ENCODE measurements at regions not wholly inside any gene's neighbourhood (a gene's known extent, or its start where the extent isn't known, plus 50 kb on each side); places are given as distances from the start of the nearest gene placed in this dataset.
"Not testable (repeated sequence)": the region's sequence is repeated elsewhere in the genome, so short reads cannot be mapped to it uniquely, and the experiment has no call there.

GRCh38 chr4:126455865-126456264, 1141.1 kb downstream of the FAT4 start:
- DNase-seq, result no peak
- in situ Hi-C loops (cut with MboI; ENCODE audit: low pct_unique_long_range_greater_than_20kb, low sequenced_read_pairs), result no loop called here

GRCh38 chr4:126458993-126459392, 1144.2 kb downstream of the FAT4 start:
- DNase-seq, result no peak

GRCh38 chr4:126465341-126465740, 1150.6 kb downstream of the FAT4 start:
- in situ Hi-C loops (cut with MboI; ENCODE audit: low pct_unique_long_range_greater_than_20kb, low sequenced_read_pairs), result no loop called here
- DNase-seq, result no peak

More at GRCh38 chr4:126458993-126459392, 1144.2 kb downstream of the FAT4 start:
- in situ Hi-C loops (cut with MboI; ENCODE audit: low pct_unique_long_range_greater_than_20kb, low sequenced_read_pairs), result no loop called here

GRCh38 chr4:126466848-126467247, 1152.1 kb downstream of the FAT4 start:
- DNase-seq, result no peak
- in situ Hi-C loops (cut with MboI; ENCODE audit: low pct_unique_long_range_greater_than_20kb, low sequenced_read_pairs), result no loop called here

GRCh38 chr4:126468144-126468543, 1153.4 kb downstream of the FAT4 start:
- in situ Hi-C loops (cut with MboI; ENCODE audit: low pct_unique_long_range_greater_than_20kb, low sequenced_read_pairs), result no loop called here
- DNase-seq, result no peak

- no peak for DNase-seq
- in situ Hi-C loops (cut with MboI; ENCODE audit: low pct_unique_long_range_greater_than_20kb, low sequenced_read_pairs), result no loop called here
Observed at GRCh38 chr4:126470862-126471261, 1156.1 kb downstream of the FAT4 start.

- no peak for DNase-seq
- in situ Hi-C loops (cut with MboI; ENCODE audit: low pct_unique_long_range_greater_than_20kb, low sequenced_read_pairs), result no loop called here
Observed at GRCh38 chr4:126475730-126476129, 1157.0 kb upstream of the INTU start.

GRCh38 chr4:126479709-126480108, 1153.0 kb upstream of the INTU start:
- no peak for DNase-seq
- in situ Hi-C loops (cut with MboI; ENCODE audit: low pct_unique_long_range_greater_than_20kb, low sequenced_read_pairs), result no loop called here

GRCh38 chr4:126482311-126482710, 1150.4 kb upstream of the INTU start:
- in situ Hi-C loops (cut with MboI; ENCODE audit: low pct_unique_long_range_greater_than_20kb, low sequenced_read_pairs), result no loop called here
- no peak for DNase-seq

GRCh38 chr4:126486377-126486776, 1146.4 kb upstream of the INTU start:
- no peak for DNase-seq
- in situ Hi-C loops (cut with MboI; ENCODE audit: low pct_unique_long_range_greater_than_20kb, low sequenced_read_pairs), result no loop called here

- no peak for DNase-seq
- in situ Hi-C loops (cut with MboI; ENCODE audit: low pct_unique_long_range_greater_than_20kb, low sequenced_read_pairs), result no loop called here
Observed at GRCh38 chr4:126489826-126490463, 1142.8 kb upstream of the INTU start.

- in situ Hi-C loops (cut with MboI; ENCODE audit: low pct_unique_long_range_greater_than_20kb, low sequenced_read_pairs), result no loop called here
- no peak for DNase-seq
Observed at GRCh38 chr4:126495163-126495752, 1137.5 kb upstream of the INTU start.

- no peak for DNase-seq
- in situ Hi-C loops (cut with MboI; ENCODE audit: low pct_unique_long_range_greater_than_20kb, low sequenced_read_pairs), result no loop called here
Observed at GRCh38 chr4:126512979-126513378, 1119.8 kb upstream of the INTU start.

GRCh38 chr4:126513596-126513995, 1119.2 kb upstream of the INTU start:
- DNase-seq, result no peak
- in situ Hi-C loops (cut with MboI; ENCODE audit: low pct_unique_long_range_greater_than_20kb, low sequenced_read_pairs), result no loop called here

GRCh38 chr4:126520731-126521130, 1112.0 kb upstream of the INTU start:
- no peak for DNase-seq
- in situ Hi-C loops (cut with MboI; ENCODE audit: low pct_unique_long_range_greater_than_20kb, low sequenced_read_pairs), result no loop called here

GRCh38 chr4:126525400-126525799, 1107.4 kb upstream of the INTU start:
- in situ Hi-C loops (cut with MboI; ENCODE audit: low pct_unique_long_range_greater_than_20kb, low sequenced_read_pairs), result not testable (repeated sequence)

GRCh38 chr4:126526335-126526734, 1106.4 kb upstream of the INTU start:
- in situ Hi-C loops (cut with MboI; ENCODE audit: low pct_unique_long_range_greater_than_20kb, low sequenced_read_pairs), result no loop called here
- DNase-seq, result no peak

More at GRCh38 chr4:126525400-126525799, 1107.4 kb upstream of the INTU start:
- DNase-seq, result not testable (repeated sequence)

- in situ Hi-C loops (cut with MboI; ENCODE audit: low pct_unique_long_range_greater_than_20kb, low sequenced_read_pairs), result no loop called here
- DNase-seq, result no peak
Observed at GRCh38 chr4:126529997-126530396, 1102.8 kb upstream of the INTU start.

GRCh38 chr4:126530996-126531585, 1101.7 kb upstream of the INTU start:
- DNase-seq, result no peak
- in situ Hi-C loops (cut with MboI; ENCODE audit: low pct_unique_long_range_greater_than_20kb, low sequenced_read_pairs), result no loop called here

GRCh38 chr4:126532527-126532926, 1100.2 kb upstream of the INTU start:
- no peak for DNase-seq
- in situ Hi-C loops (cut with MboI; ENCODE audit: low pct_unique_long_range_greater_than_20kb, low sequenced_read_pairs), result no loop called here
